Heart left ventricle (tissue), 16 donors: ENCODE measurements at regions not wholly inside any gene's neighbourhood (a gene's known extent, or its start where the extent isn't known, plus 50 kb on each side); places are given as distances from the start of the nearest gene placed in this dataset.

Experiments
- ATAC-seq, 4 donors: fragments of 200-7000 bp; cut with Tn5 transposase; one replicate each; pipeline ENCODE4 v1.9.1; 2020 to 2022; ENCODE audit warnings: moderate library complexity in 4 of 4, mild to moderate bottlenecking in 3 of 4, moderate number of reproducible peaks in 1 of 4
- DNase-seq, 5 donors: peaks; one replicate each; pipeline ENCODE4 v3.0.0-alpha.2; 2020
- H3K27ac ChIP-seq, 12 donors: fragments of 200-600 bp; sonication (generic) in 4 of 12; one replicate each; pipeline versions ENCODE4 v1.5.0 to v1.8.0; 2016 to 2022; ENCODE audit warnings: mild to moderate bottlenecking in 2 of 12
- H3K27me3 ChIP-seq, 9 donors: fragments of 200-600 bp; sonication (generic) in 2 of 9; one replicate each; pipeline versions ENCODE4 v1.5.1 to v1.8.0; 2016 to 2022; ENCODE audit warnings: mild to moderate bottlenecking in 3 of 9
- H3K36me3 ChIP-seq, 9 donors: fragments of 200-600 bp; sonication (generic) in 2 of 9; one replicate each; pipeline versions ENCODE4 v1.5.0 to v1.8.0; 2018 to 2022; ENCODE audit warnings: mild to moderate bottlenecking in 2 of 9
- H3K4me1 ChIP-seq, 12 donors: fragments of 200-600 bp; sonication (generic) in 4 of 12; one replicate each; pipeline versions ENCODE4 v1.5.0 to v1.8.0; 2016 to 2022; ENCODE audit warnings: mild to moderate bottlenecking in 3 of 12
- H3K4me3 ChIP-seq, 12 donors: fragments of 200-600 bp; sonication (generic) in 4 of 12; one replicate each; pipeline versions ENCODE4 v1.5.0 to v1.8.0; 2017 to 2022; ENCODE audit warnings: mild to moderate bottlenecking in 9 of 12, moderate library complexity in 4 of 12
- H3K9me3 ChIP-seq, 12 donors: fragments of 200-600 bp; sonication (generic) in 4 of 12; one replicate each; pipeline versions ENCODE4 v1.5.0 to v1.8.0; 2016 to 2022; ENCODE audit warnings: mild to moderate bottlenecking in 1 of 12
- CTCF ChIP-seq, 12 donors: fragments of 200-600 bp; sonication (generic) in 4 of 12; IDR thresholded peaks; one replicate each; pipeline versions ENCODE4 v1.5.0 to v1.8.0; 2018 to 2022; ENCODE audit warnings: antibody characterized with exemption in 12 of 12, mild to moderate bottlenecking in 5 of 12
- POLR2A ChIP-seq, 2 donors: fragments of 450-650 bp; IDR thresholded peaks; one replicate each; pipeline ENCODE4 v1.6.1; 2017; ENCODE audit warnings: antibody characterized with exemption in 2 of 2, mild to moderate bottlenecking in 2 of 2, moderate library complexity in 2 of 2
- WGBS, 4 donors: extraction: QIAGEN DNeasy Blood & Tissue Kit in 2 of 4; methylation state at CpG; one replicate each; pipeline versions ENCODE4 v1.1.5 to v1.1.7; 2013 to 2018; 5-methylcytosine and 5-hydroxymethylcytosine counted together
- intact Hi-C, 10 donors: fragments of 100-400 bp; cut with DNase I; formaldehyde crosslinking; loops; one replicate each; pipeline versions ENCODE4 v1.11.1 to v1.14.2; 2022
- donor health status: ischemic (EF 13 %, LVEDD 7.1; RV severe dilation, severe dysfunction).
- donor health status: healthy with polysubstance abuse.
- donor health status: DM: no; HTN: yes; CAD: no.
- donor health status: DM: no; HTN: no; CAD: no.
- donor health status: ischemic (EF 25% LVEDD 6.9; RV normal size, moderate dysfunction).
- donor health status: ischemic (EF 25% LVEDD 5.7; RV mildly dilated, moderate dysfunction).
- donor health status: healthy.
- donor health status: DM: yes; HTN: yes; CAD: no.
- donor health status: ischemic (EF 35%, LVEDD 5.7; RV mildly dilated, moderate dysfunction).
- donor health status: nonischemic (EF 11% LVEDD 7.7; RV severe dilation, severe dysfunction).
- donor health status: DM: yes; HTN: yes; CAD: no.
- donor health status: PGD.
- donor health status: ischemic (EF 29% LVEDD 5.4; RV normal size, mild dysfunction).
- donor health status: nonischemic (EF 23%, LVEDD 6.1; RV moderate dilation, normal function).

- Histone ChIP-seq H3K4me1 (peaks cover 0 to 7% (median 0%) of the 10 kb centered on the region in 12 donors), H3K27me3 (no peaks in the 10 kb centered on the region), H3K4me3 (peak overlapping the region in 7 of 12 donors; percentile 2 to 42 (median 27)), H3K36me3 (no peaks in the 10 kb centered on the region), H3K27ac (peak overlapping the region in 8 of 12 donors; percentile 24 to 78 (median 48)), H3K9me3 (peaks cover 0 to 5% (median 0%) of the 10 kb centered on the region in 12 donors)
- WGBS, 4 donors = 64 to 78% (median 72%) methylated on average over 13 of the region's 13 CpGs
- ATAC-seq (peak; percentile 87 to 97 (median 95)), DNase-seq (peak; percentile 79 to 88 (median 83))
- intact Hi-C loops = no loop called here
- TF ChIP-seq POLR2A (IDR thresholded peaks at IDR 0.05) (no peak), CTCF (IDR thresholded peaks at IDR 0.05) (no peak)
Measured at GRCh38 chr18:75679331-75679730, 251.8 kb upstream of the SMIM21 start.

GRCh38 chr18:75678627-75679026 is 251.1 kb upstream of the SMIM21 start:
- TF ChIP-seq POLR2A (IDR thresholded peaks at IDR 0.05) (no peak), CTCF (IDR thresholded peaks at IDR 0.05) (no peak)
- H3K27me3 ChIP-seq = no peaks in the 10 kb centered on the region
- H3K36me3 ChIP-seq = no peaks in the 10 kb centered on the region
- peaks cover 0 to 9% (median 0%) of the 10 kb centered on the region in 12 donors for H3K9me3 ChIP-seq
- H3K27ac ChIP-seq = peak overlapping the region in 7 of 12 donors; percentile 28 to 78 (median 53)
- intact Hi-C loops = no loop called here
- peaks cover 0 to 7% (median 0%) of the 10 kb centered on the region in 12 donors for H3K4me1 ChIP-seq
- peak overlapping the region in 7 of 12 donors; percentile 2 to 42 (median 27) for H3K4me3 ChIP-seq
- 34 to 49% (median 36%) methylated on average over 7 of the region's 7 CpGs for WGBS, 4 donors
- no peak for DNase-seq
- peak in 3 of 4 donors; percentile 35 to 53 (median 53) for ATAC-seq

- peak overlapping the region in 7 of 12 donors; percentile 26 to 71 (median 40) for H3K27ac ChIP-seq
- TF ChIP-seq POLR2A (IDR thresholded peaks at IDR 0.05) (no peak), CTCF (IDR thresholded peaks at IDR 0.05) (no peak)
- no peak for ATAC-seq
- WGBS, 4 donors = 56 to 63% (median 61%) methylated on average over 2 of the region's 2 CpGs
- no peak for DNase-seq
- peak overlapping the region in 4 of 12 donors; percentile 27 to 42 (median 40) for H3K4me3 ChIP-seq
- H3K36me3 ChIP-seq = no peaks in the 10 kb centered on the region
- no peaks in the 10 kb centered on the region for H3K27me3 ChIP-seq
- intact Hi-C loops = no loop called here
- peaks cover 0 to 9% (median 0%) of the 10 kb centered on the region in 12 donors for H3K9me3 ChIP-seq
- H3K4me1 ChIP-seq = peaks cover 0 to 7% (median 0%) of the 10 kb centered on the region in 12 donors
Measured at GRCh38 chr18:75677696-75678455, 250.4 kb upstream of the SMIM21 start.

- no peak for ATAC-seq
- Histone ChIP-seq H3K9me3 (peaks cover 0 to 27% (median 15%) of the 10 kb centered on the region in 12 donors), H3K4me1 (no peaks in the 10 kb centered on the region), H3K36me3 (no peaks in the 10 kb centered on the region), H3K27me3 (no peaks in the 10 kb centered on the region), H3K4me3 (no peak overlapping the region), H3K27ac (no peak overlapping the region)
- WGBS, 4 donors = 60 to 74% (median 70%) methylated on average over 1 of the region's 1 CpG
- intact Hi-C loops = loop anchor here in 1 of 10 donors (10.0 kb wide), 1 partner anchor 64 kb away; no protein-coding TSS in a partner anchor
- TF ChIP-seq CTCF (IDR thresholded peaks at IDR 0.05) (no peak), POLR2A (IDR thresholded peaks at IDR 0.05) (no peak)
- no peak for DNase-seq
Measured at GRCh38 chr18:75660932-75661331, 233.4 kb upstream of the SMIM21 start.
